ENCODE measurements at regions not wholly inside any gene's neighbourhood (a gene's known extent, or its start where the extent isn't known, plus 50 kb on each side); places are given as distances from the start of the nearest gene placed in this dataset.

GRCh38 chr11:80533463-80533862, 1092.6 kb upstream of the TENM4 start:
- no peak for DNase-seq

DNA sequence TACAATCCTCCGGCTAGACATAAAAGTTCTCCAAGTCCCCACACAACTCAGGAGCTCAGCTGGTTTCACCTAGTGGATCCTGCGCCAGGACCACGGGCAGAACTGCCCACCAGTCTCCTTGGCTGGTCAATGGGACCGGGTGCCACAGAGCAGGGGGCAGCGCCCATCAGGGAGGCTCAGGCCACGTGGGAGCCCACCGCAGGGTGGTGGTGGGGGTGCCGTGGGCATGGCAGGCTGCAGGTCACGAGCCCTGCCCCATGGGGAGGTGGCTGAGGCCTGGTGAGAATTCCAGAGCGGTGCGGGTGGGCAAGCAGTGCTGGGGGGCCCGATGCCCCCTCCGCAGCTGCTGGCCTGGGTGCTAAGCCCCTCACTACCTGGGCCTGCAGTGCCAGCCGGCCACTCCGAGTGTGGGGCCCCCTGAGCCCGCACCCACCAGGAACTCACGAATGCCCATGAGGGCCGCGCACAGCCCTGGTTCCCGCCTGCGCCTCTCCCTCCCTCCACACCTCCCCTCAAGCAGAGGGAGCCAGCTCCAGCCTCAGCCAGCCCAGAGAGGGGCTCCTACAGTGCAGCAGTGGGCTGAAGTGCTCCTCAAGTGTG, 1091.9 kb upstream of the TENM4 start:
- DNase-seq = no peak

DNA sequence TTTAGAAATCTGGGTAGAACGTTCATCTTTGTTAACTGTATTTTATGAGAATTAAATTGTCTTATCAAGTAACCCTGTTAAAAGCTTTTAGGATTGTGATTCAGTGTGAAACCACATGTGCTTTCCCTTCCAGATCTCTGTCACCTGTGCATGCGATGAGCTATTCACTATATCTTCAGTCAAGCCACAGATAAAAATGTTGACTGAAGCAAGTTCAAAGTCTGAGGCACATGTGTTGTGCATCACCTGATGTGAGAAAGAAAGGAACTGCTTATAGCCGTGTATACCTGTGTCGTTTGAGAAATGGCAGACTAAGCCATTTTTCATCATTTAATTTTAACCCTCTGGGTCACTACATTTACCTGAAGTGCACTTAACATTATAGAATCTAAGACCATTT, 1088.9 kb upstream of the TENM4 start:
- DNase-seq = no peak

DNA sequence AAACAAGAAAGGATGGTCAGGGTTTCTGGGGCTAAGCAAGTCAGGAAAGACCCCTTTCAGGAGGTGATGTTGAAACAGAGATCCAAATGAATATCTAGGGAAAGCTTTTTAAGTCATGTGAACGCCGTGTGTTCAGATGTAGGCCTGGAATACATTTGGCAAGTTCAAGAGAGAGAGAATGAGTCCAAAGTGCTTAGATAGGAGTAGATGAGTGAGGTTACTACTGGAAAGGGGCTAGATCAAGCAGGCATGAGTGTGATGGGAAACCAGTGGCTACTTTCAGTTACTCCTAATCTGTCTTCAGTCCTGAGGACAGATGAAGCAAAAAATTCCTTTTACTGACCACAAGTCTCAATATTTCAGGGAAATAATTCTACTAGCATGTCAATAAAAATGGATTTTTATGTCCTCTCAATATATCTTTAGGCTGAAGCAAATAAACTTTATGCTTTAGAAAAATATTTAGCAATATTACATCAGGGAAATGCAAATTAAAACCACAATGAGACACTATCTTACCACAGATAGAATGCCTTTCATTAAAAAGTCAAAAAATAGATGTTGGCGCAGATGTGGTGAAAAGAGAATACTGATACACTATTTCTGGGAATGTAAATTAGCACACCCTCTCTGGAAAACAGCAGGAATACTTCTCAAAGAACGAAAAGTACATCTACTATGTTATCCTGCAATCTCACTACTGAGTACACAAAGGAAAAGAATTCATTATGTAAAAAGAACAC, 1085.0 kb upstream of the TENM4 start:
- no peak for DNase-seq

DNA sequence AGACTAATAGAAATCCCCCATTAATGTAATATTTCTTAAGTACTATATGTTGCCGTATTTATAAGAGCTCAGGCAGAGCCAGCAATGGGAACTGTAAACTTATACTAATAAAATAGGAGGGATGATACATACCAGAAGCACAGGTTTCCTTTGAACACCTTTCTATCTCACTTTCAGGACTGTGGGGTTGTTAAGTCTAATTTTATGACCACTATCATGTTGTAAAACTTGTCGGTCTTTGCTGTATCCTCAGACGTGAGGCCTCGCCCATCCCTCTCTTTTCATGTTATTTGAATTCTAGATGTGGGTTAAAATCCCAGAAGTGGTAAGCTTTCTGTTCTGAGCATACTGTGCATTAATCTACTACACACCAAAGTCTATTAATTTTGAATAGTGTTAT, 1083.5 kb upstream of the TENM4 start:
- DNase-seq = no peak

- no peak for DNase-seq
These were observed 1082.2 kb upstream of the TENM4 start for GRCh38 chr11:80523057-80523456.

GRCh38 chr11:80521592-80521991, 1080.8 kb upstream of the TENM4 start:
- no peak for DNase-seq

DNA sequence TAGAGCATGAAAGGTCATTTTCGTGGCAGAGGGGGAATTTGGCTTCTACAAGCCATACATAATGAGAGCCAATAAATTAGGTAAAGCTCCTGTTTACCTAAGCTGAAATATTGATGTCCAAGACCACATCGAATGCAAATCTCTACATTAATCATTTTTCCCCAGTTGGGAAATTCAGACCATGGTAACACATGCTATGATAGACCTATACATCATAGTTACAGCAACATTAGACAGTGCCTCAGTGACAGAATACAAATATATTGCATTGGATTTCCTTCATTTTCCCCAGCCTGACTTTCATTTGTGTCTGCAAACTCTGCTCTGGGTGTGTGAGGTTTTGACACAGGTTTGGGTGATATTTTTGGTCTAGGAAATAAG, 1079.7 kb upstream of the TENM4 start:
- DNase-seq = no peak

DNA sequence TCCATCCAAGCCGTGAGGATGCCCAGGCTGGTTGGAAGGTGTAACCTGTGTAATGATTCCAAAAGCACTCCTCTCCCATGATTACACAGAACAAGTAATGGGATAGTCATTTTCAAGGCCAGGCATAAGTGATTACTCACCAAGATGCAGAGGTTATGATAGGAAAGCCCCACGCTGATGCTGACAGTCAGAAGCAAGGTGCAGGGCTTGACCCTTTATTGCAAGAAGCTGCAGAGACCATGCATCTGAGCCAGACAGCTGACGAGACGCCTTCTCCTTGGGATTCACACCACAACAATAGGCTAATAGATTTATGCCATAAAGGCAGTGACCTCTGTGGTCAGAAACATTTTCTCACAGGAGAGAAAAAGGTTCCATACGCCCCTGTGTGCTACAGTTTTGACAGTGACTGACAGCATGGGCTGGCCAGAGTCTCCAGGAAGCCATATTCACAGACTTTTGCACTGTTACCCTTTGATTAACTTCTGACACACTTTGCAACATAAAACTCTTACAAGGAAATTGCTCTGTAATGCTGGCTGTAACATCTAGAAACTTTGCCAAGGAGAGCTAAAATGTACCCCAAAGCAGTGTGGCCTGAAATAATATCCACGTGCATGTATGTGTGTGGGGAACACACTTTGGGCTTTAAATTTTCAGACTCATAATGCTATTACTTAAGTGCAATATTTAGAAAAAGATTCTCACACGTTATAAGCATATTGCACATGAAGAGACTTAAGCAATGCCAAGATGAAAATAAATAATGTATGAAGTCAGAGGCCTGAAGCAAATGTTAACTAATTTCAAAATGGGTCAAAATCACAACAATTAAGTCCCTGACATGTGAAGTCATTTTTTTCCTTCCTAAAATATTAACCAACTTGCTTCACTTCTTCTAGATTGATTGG, 1079.0 kb upstream of the TENM4 start:
- no peak for DNase-seq

DNA sequence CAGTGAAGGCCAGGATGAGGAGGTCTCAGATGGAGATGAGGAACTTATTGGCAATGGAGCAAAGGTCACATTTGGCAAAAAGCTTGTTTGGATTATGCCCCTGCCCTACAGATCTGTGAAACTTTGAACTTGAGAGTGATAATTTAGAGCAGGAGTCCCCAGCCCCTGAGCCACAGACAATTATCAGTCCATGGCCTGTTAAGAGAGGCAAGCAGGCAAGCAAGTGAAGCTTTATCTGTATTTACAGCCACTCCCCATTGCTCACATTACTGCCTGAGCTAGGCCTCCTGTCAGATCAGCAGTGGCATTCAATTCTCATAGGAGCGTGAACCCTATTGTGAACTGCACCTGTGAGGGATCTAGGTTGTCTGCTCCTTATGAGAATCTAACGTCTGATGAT, 1076.9 kb upstream of the TENM4 start:
- no peak for DNase-seq

- no peak for DNase-seq
These were observed 1074.3 kb upstream of the TENM4 start for GRCh38 chr11:80515097-80515496.

DNA sequence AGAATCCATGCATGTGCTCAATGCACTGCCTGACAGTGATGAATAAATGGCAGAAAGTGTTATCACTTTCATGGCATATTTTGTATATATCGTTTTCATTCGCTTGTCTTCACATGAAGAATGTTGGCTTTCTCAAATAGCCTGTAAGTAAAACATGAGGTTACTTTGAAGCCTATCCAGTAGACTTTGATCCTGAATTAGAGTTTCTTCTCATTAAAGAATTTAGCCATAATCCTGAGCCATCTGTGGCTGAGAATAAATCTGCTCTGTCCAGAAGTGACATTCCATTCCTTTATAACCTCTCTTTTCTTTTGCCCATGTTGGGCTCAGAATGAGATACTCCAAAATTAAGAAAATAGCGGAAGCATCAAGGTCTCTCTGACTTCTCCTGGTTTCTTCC, 1071.7 kb upstream of the TENM4 start:
- DNase-seq = no peak

GRCh38 chr11:80505771-80506170, 1064.9 kb upstream of the TENM4 start:
- no peak for DNase-seq

- DNase-seq = no peak
These were observed 1063.2 kb upstream of the TENM4 start for GRCh38 chr11:80503990-80504389.

- no peak for DNase-seq
These were observed 1061.7 kb upstream of the TENM4 start for GRCh38 chr11:80502511-80502910.

- DNase-seq = no peak
These were observed 1054.3 kb upstream of the TENM4 start for GRCh38 chr11:80495116-80495515.

GRCh38 chr11:80487952-80488351, 1047.1 kb upstream of the TENM4 start:
- no peak for DNase-seq

DNA sequence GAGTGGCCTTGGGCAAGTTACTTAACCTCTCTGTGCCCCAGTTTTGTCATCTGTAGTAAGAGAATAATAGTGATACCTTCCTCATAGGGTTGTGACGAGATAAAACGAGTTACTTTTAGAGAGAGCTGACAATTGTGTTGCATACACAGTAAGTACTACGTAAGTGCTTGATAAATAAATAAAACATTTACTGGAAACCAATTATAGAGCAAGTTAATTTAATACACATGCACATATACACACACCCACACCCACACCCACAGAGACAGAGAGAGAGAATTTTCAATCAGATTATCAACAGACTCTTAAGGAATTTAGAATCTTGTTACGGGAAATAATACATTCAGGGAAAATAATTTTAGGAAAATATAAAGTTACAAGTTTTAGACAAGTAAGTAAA, 1045.8 kb upstream of the TENM4 start:
- DNase-seq = no peak

DNA sequence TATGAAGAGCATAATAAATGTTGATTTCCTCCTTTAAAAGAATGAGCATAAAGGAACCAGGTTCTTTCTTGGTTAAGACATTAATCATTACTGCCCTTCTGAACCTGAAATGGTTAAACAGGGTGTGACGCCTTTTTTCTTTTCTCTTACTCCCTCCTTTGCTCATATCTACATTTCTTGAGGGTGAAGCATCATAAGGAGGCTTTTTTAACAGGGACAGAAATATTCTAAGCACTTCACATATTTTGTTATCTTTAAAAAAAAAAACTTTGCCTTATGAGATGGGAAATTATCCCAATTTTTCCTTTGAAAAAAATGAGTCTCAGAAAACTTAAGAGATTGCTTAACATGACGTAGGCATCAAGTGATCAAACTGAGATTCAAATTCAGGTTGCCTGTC, 1036.3 kb upstream of the TENM4 start:
- DNase-seq = no peak

GRCh38 chr11:80473562-80473961, 1032.7 kb upstream of the TENM4 start:
- DNase-seq = no peak

- DNase-seq = no peak
These were observed 1029.0 kb upstream of the TENM4 start for GRCh38 chr11:80469871-80470270.

GRCh38 chr11:80466570-80466969, 1025.7 kb upstream of the TENM4 start:
- DNase-seq = no peak

GRCh38 chr11:80462211-80462610, 1021.4 kb upstream of the TENM4 start:
- DNase-seq = no peak

DNA sequence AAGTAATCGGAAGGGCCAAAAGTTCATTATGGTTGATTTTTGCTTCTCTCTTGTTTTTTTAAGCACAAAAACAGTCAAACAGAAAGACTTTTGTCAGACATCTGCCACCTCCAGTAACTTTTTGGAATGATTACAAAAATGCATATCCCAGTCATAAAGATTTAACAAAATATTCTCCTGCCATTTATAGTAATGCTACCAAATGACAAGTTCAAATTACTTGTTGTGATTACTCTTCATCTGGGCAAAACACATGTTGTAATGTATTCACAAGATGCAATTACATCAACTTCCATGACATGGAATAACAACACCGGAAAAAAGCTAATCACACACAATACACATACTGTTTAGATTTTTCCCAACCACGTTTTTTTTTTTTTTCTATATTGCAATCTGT, 1017.5 kb upstream of the TENM4 start:
- DNase-seq = no peak

All from stimulated activated CD4-positive, alpha-beta T cell treated with anti-CD3 and anti-CD28 coated beads, Interleukin-4, amount 100 ng/mL, for 24 hours (primary cell).